Vagina (tissue), 2 donors: ENCODE measurements at regions not wholly inside any gene's neighbourhood (a gene's known extent, or its start where the extent isn't known, plus 50 kb on each side); places are given as distances from the start of the nearest gene placed in this dataset.

Experiments
- DNase-seq, 2 donors: peaks; one replicate each; pipeline ENCODE4 v3.0.0-alpha.2; 2017; ENCODE audit errors: extremely low spot score in 2 of 2
- H3K27ac ChIP-seq: fragments of 200-600 bp; sonication (generic); one replicate; pipeline ENCODE4 v1.5.1; 2019
- H3K27me3 ChIP-seq: fragments of 200-600 bp; sonication (generic); one replicate; pipeline ENCODE4 v1.5.1; 2019
- H3K36me3 ChIP-seq, 2 donors: fragments of 200-600 bp; sonication (generic); one replicate each; pipeline ENCODE4 v1.5.1; 2017 to 2019
- H3K4me1 ChIP-seq: fragments of 200-600 bp; sonication (generic); one replicate; pipeline ENCODE4 v1.5.1; 2019
- H3K4me3 ChIP-seq, 2 donors: fragments of 200-600 bp; sonication (generic); 1 replicate in 1 of 2; 2 replicates in 1 of 2; pipeline ENCODE4 v1.5.1; 2016 to 2019
- H3K9me3 ChIP-seq: fragments of 200-600 bp; sonication (generic); one replicate; pipeline ENCODE4 v1.5.1; 2019
- POLR2A ChIP-seq, 2 donors: fragments of 450-650 bp; IDR thresholded peaks; one replicate each; pipeline ENCODE4 v1.6.1; 2017; ENCODE audit warnings: antibody characterized with exemption in 2 of 2, mild to moderate bottlenecking in 2 of 2, moderate library complexity in 2 of 2
- POLR2AphosphoS5 ChIP-seq, 2 donors: sonication (generic); formaldehyde crosslinking; IDR thresholded peaks; one replicate each; pipeline ENCODE4 v1.9.0; 2017; ENCODE audit warnings: antibody characterized with exemption in 2 of 2, mild to moderate bottlenecking in 2 of 2, low read depth in 1 of 2; ENCODE audit not compliant: insufficient read depth in 1 of 2
- intact Hi-C: fragments of 100-400 bp; cut with DNase I; formaldehyde crosslinking; loops from one replicate; pipeline ENCODE4 v1.15.1; 2023
- TF ChIP-seq, protein P1 (sequence below), 3 experiments: fragments of 450-650 bp in 2 of 3; fragments of 200-600 bp in 1 of 3; sonication (generic) in 1 of 3; IDR thresholded peaks; one replicate each; pipeline ENCODE4 v1.5.1; 2017 to 2019; ENCODE audit warnings: antibody characterized with exemption in 3 of 3, mild to moderate bottlenecking in 2 of 3, moderate library complexity in 2 of 3

GRCh38 chrX:151796576-151796975 is 62.0 kb downstream of the CNGA2 start:
- intact Hi-C loops, result no loop called here

GRCh38 chrX:151801980-151802379 is 67.4 kb downstream of the CNGA2 start:
- no peaks in the 10 kb centered on the region for H3K36me3 ChIP-seq
- intact Hi-C loops, result no loop called here
- H3K4me1 ChIP-seq, result no peaks in the 10 kb centered on the region
- H3K9me3 ChIP-seq, result no peaks in the 10 kb centered on the region
- no peaks in the 10 kb centered on the region for H3K27me3 ChIP-seq
- DNase-seq, result no peak
- no peak overlapping the region for H3K4me3 ChIP-seq
- no peak overlapping the region for H3K27ac ChIP-seq
- TF ChIP-seq POLR2A (IDR thresholded peaks at IDR 0.05) (no peak), POLR2AphosphoS5 (IDR thresholded peaks at IDR 0.05; ENCODE audit: insufficient read depth in 1 of 2, low read depth in 1 of 2) (no peak)
- TF ChIP-seq, protein P1, sequence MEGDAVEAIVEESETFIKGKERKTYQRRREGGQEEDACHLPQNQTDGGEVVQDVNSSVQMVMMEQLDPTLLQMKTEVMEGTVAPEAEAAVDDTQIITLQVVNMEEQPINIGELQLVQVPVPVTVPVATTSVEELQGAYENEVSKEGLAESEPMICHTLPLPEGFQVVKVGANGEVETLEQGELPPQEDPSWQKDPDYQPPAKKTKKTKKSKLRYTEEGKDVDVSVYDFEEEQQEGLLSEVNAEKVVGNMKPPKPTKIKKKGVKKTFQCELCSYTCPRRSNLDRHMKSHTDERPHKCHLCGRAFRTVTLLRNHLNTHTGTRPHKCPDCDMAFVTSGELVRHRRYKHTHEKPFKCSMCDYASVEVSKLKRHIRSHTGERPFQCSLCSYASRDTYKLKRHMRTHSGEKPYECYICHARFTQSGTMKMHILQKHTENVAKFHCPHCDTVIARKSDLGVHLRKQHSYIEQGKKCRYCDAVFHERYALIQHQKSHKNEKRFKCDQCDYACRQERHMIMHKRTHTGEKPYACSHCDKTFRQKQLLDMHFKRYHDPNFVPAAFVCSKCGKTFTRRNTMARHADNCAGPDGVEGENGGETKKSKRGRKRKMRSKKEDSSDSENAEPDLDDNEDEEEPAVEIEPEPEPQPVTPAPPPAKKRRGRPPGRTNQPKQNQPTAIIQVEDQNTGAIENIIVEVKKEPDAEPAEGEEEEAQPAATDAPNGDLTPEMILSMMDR (IDR thresholded peaks at IDR 0.05), result no peak

More at GRCh38 chrX:151796576-151796975, 62.0 kb downstream of the CNGA2 start:
- Histone ChIP-seq H3K4me3 (no peak overlapping the region), H3K36me3 (no peaks in the 10 kb centered on the region), H3K9me3 (no peaks in the 10 kb centered on the region), H3K27me3 (no peaks in the 10 kb centered on the region), H3K27ac (no peak overlapping the region), H3K4me1 (no peaks in the 10 kb centered on the region)
- DNase-seq, result peak in 1 of 2 donors; percentile 62
- TF ChIP-seq POLR2A (IDR thresholded peaks at IDR 0.05), result no peak
- TF ChIP-seq POLR2AphosphoS5 (IDR thresholded peaks at IDR 0.05; ENCODE audit: insufficient read depth in 1 of 2, low read depth in 1 of 2), result no peak
- TF ChIP-seq, protein P1 (IDR thresholded peaks at IDR 0.05), result no peak

DNA sequence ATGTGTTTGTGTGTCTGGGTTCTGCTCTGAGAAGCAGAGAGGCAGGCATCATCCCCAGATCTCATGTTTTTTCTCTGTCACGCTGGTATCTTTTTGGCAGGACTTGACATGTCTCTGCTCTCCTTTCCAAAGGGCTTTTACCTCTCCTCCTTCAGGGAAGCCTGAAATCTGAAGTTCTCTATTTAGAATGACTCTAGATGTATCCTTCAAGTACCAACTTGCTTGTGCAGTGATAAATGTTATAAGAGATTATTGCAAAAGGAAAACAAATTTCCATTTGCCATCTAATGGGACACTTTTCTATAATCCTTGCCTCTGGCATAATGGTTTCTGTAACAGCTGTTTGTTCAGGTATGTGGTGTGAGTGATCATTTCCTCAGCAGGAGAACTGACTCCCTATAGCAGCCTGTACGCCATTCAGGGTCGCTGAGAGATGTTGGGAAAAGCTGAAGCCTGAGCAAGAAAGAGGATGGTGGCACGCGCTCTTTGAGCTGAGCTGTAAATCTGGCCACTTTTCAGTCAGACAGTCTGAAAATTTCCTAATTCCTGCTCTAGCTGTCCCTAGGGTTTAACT is 72.5 kb downstream of the CNGA2 start:
- no peak for DNase-seq
- H3K9me3 ChIP-seq, result no peaks in the 10 kb centered on the region
- no peak overlapping the region for H3K27ac ChIP-seq
- H3K4me1 ChIP-seq, result no peaks in the 10 kb centered on the region
- TF ChIP-seq POLR2A (IDR thresholded peaks at IDR 0.05) (no peak), POLR2AphosphoS5 (IDR thresholded peaks at IDR 0.05; ENCODE audit: insufficient read depth in 1 of 2, low read depth in 1 of 2) (no peak)
- TF ChIP-seq, protein P1 (IDR thresholded peaks at IDR 0.05), result no peak
- intact Hi-C loops, result no loop called here
- no peaks in the 10 kb centered on the region for H3K36me3 ChIP-seq
- no peak overlapping the region for H3K4me3 ChIP-seq
- no peaks in the 10 kb centered on the region for H3K27me3 ChIP-seq

GRCh38 chrX:151812661-151813060 is 78.1 kb downstream of the CNGA2 start:
- Histone ChIP-seq H3K4me3 (no peak overlapping the region), H3K9me3 (no peaks in the 10 kb centered on the region), H3K36me3 (no peaks in the 10 kb centered on the region), H3K27me3 (no peaks in the 10 kb centered on the region), H3K27ac (no peak overlapping the region), H3K4me1 (no peaks in the 10 kb centered on the region)
- TF ChIP-seq, protein P1 (IDR thresholded peaks at IDR 0.05), result no peak
- TF ChIP-seq POLR2AphosphoS5 (IDR thresholded peaks at IDR 0.05; ENCODE audit: insufficient read depth in 1 of 2, low read depth in 1 of 2) (no peak), POLR2A (IDR thresholded peaks at IDR 0.05) (no peak)
- intact Hi-C loops, result no loop called here
- no peak for DNase-seq

- H3K27ac ChIP-seq, result no peak overlapping the region
- intact Hi-C loops, result no loop called here
- TF ChIP-seq POLR2AphosphoS5 (IDR thresholded peaks at IDR 0.05; ENCODE audit: insufficient read depth in 1 of 2, low read depth in 1 of 2) (no peak), POLR2A (IDR thresholded peaks at IDR 0.05) (no peak)
- TF ChIP-seq, protein P1 (IDR thresholded peaks at IDR 0.05), result no peak
- H3K4me1 ChIP-seq, result no peaks in the 10 kb centered on the region
- no peaks in the 10 kb centered on the region for H3K9me3 ChIP-seq
- no peaks in the 10 kb centered on the region for H3K36me3 ChIP-seq
- H3K4me3 ChIP-seq, result no peak overlapping the region
- peak; percentile 34 to 74 for DNase-seq
- H3K27me3 ChIP-seq, result no peaks in the 10 kb centered on the region
Observed at GRCh38 chrX:151814767-151815166, 80.2 kb downstream of the CNGA2 start.
